Trophoblast cell (in vitro differentiated cells and primary cell): ENCODE measurements at regions not wholly inside any gene's neighbourhood (a gene's known extent, or its start where the extent isn't known, plus 50 kb on each side); places are given as distances from the start of the nearest gene placed in this dataset.

Experiments
- DNase-seq, 2 donors: peaks; one replicate each; pipeline ENCODE4 v3.0.0-alpha.2; 2016
- H2AFZ ChIP-seq: 2 replicates; pipeline ENCODE4 v1.6.1; 2013; ENCODE audit warnings: low read length, moderate library complexity, mild to moderate bottlenecking; ENCODE audit not compliant: insufficient read depth, poor library complexity
- H2AK5ac ChIP-seq: 2 replicates; pipeline ENCODE4 v1.6.1; 2013; ENCODE audit warnings: mild to moderate bottlenecking, low read length
- H2BK120ac ChIP-seq: 2 replicates; pipeline ENCODE4 v1.6.1; 2013; ENCODE audit warnings: low read length, mild to moderate bottlenecking, moderate library complexity; ENCODE audit not compliant: insufficient read depth, poor library complexity
- H2BK12ac ChIP-seq: 2 replicates; pipeline ENCODE4 v1.6.1; 2013; ENCODE audit warnings: mild to moderate bottlenecking, low read length, moderate library complexity
- H2BK5ac ChIP-seq: 2 replicates; pipeline ENCODE4 v1.6.1; 2013; ENCODE audit warnings: low read length, low read depth, moderate library complexity, mild to moderate bottlenecking; ENCODE audit not compliant: poor library complexity
- H3K14ac ChIP-seq: 2 replicates; pipeline ENCODE4 v1.6.1; 2013; ENCODE audit warnings: mild to moderate bottlenecking, low read length
- H3K18ac ChIP-seq: 2 replicates; pipeline ENCODE4 v1.6.1; 2013; ENCODE audit warnings: mild to moderate bottlenecking, low read length
- H3K23ac ChIP-seq: 2 replicates; pipeline ENCODE4 v1.6.1; 2013; ENCODE audit warnings: low read length
- H3K27ac ChIP-seq: 2 replicates; pipeline ENCODE4 v1.5.1; 2013; ENCODE audit warnings: low read depth, mild to moderate bottlenecking, inconsistent platforms, low read length, moderate library complexity
- H3K27me3 ChIP-seq: 2 replicates; pipeline ENCODE4 v1.6.1; 2013; ENCODE audit warnings: inconsistent platforms, mild to moderate bottlenecking, low read length, moderate library complexity; ENCODE audit not compliant: insufficient read depth
- H3K36me3 ChIP-seq, 2 experiments: 1 replicate in 1 of 2; 2 replicates in 1 of 2; pipeline ENCODE4 v1.6.1; 2013; ENCODE audit warnings: low read length in 2 of 2, mild to moderate bottlenecking in 2 of 2, moderate library complexity in 1 of 2; ENCODE audit not compliant: insufficient read depth in 2 of 2, control insufficient read depth in 1 of 2
- H3K4ac ChIP-seq: 2 replicates; pipeline ENCODE4 v1.6.1; 2013; ENCODE audit warnings: low read depth, mild to moderate bottlenecking, low read length, moderate library complexity
- H3K4me1 ChIP-seq, 2 experiments: 1 replicate in 1 of 2; 2 replicates in 1 of 2; pipeline ENCODE4 v1.6.1; 2013; ENCODE audit warnings: low read length in 2 of 2, mild to moderate bottlenecking in 2 of 2, moderate library complexity in 1 of 2; ENCODE audit not compliant: insufficient read depth in 2 of 2, control insufficient read depth in 1 of 2
- H3K4me2 ChIP-seq: 2 replicates; pipeline ENCODE4 v1.6.1; 2013; ENCODE audit warnings: inconsistent platforms, mild to moderate bottlenecking, low read length, moderate library complexity
- H3K4me3 ChIP-seq: 2 replicates; pipeline ENCODE4 v1.5.1; 2013; ENCODE audit warnings: mild to moderate bottlenecking, low read depth, low read length, inconsistent platforms
- H3K79me1 ChIP-seq: one replicate; pipeline ENCODE4 v1.6.1; 2013; ENCODE audit warnings: low read length
- H3K79me2 ChIP-seq: 2 replicates; pipeline ENCODE4 v1.6.1; 2013; ENCODE audit warnings: low read length, mild to moderate bottlenecking; ENCODE audit not compliant: control insufficient read depth, insufficient read depth, poor library complexity
- H3K9ac ChIP-seq: 2 replicates; pipeline ENCODE4 v1.6.1; 2013; ENCODE audit warnings: mild to moderate bottlenecking, low read length
- H3K9me3 ChIP-seq: 2 replicates; pipeline ENCODE4 v1.6.1; 2013; ENCODE audit warnings: low read depth, mild to moderate bottlenecking, control low read depth, inconsistent platforms, low read length; ENCODE audit not compliant: insufficient read depth
- H4K12ac ChIP-seq: 2 replicates; pipeline ENCODE4 v1.6.1; 2013; ENCODE audit warnings: low read depth, mild to moderate bottlenecking, low read length, moderate library complexity
- H4K8ac ChIP-seq: 2 replicates; pipeline ENCODE4 v1.6.1; 2013; ENCODE audit warnings: low read depth, mild to moderate bottlenecking, low read length, moderate library complexity
- H4K91ac ChIP-seq: one replicate; pipeline ENCODE4 v1.6.1; 2013; ENCODE audit warnings: low read depth, mild to moderate bottlenecking, low read length, moderate library complexity
- WGBS: extraction: QIAGEN DNeasy Blood & Tissue Kit; methylation state at CpG from one replicate; pipeline ENCODE4 v1.1.7; 2013; ENCODE audit warnings: missing lambda C conversion rate; ENCODE audit not compliant: insufficient read length, insufficient coverage; ENCODE audit errors: extremely low coverage; 5-methylcytosine and 5-hydroxymethylcytosine counted together

GRCh38 chr7:17408904-17409290 is 110.4 kb downstream of the AHR start:
- H3K27ac ChIP-seq = no peak overlapping the region
- H4K8ac ChIP-seq = no peak overlapping the region
- no peak overlapping the region for H2BK120ac ChIP-seq
- no peaks in the 10 kb centered on the region for H3K79me2 ChIP-seq
- no peak overlapping the region for H3K18ac ChIP-seq
- no peak overlapping the region for H3K4ac ChIP-seq
- H3K9ac ChIP-seq = no peak overlapping the region
- H3K4me3 ChIP-seq = no peak overlapping the region
- no peak overlapping the region for H2AFZ ChIP-seq
- H2BK5ac ChIP-seq = no peak overlapping the region
- no peak overlapping the region for H4K91ac ChIP-seq
- H2AK5ac ChIP-seq = no peak overlapping the region
- no peaks in the 10 kb centered on the region for H3K36me3 ChIP-seq
- no peaks in the 10 kb centered on the region for H3K9me3 ChIP-seq
- no peak for DNase-seq
- no peak overlapping the region for H3K4me2 ChIP-seq
- no peak overlapping the region for H4K12ac ChIP-seq
- H3K4me1 ChIP-seq = no peaks in the 10 kb centered on the region
- no peaks in the 10 kb centered on the region for H3K27me3 ChIP-seq
- no peaks in the 10 kb centered on the region for H3K79me1 ChIP-seq
- H2BK12ac ChIP-seq = no peak overlapping the region
- WGBS = no CpG with 5 or more reads among the region's 4 CpGs
- H3K14ac ChIP-seq = no peak overlapping the region
- H3K23ac ChIP-seq = no peak overlapping the region

GRCh38 chr7:17411922-17412321 is 113.5 kb downstream of the AHR start:
- H2AK5ac ChIP-seq = no peak overlapping the region
- H3K36me3 ChIP-seq = no peaks in the 10 kb centered on the region
- no peak overlapping the region for H2BK5ac ChIP-seq
- no peaks in the 10 kb centered on the region for H3K79me2 ChIP-seq
- no peak for DNase-seq
- H3K14ac ChIP-seq = no peak overlapping the region
- no peak overlapping the region for H4K12ac ChIP-seq
- H3K9ac ChIP-seq = no peak overlapping the region
- H3K27ac ChIP-seq = no peak overlapping the region
- H2AFZ ChIP-seq = no peak overlapping the region
- H2BK12ac ChIP-seq = no peak overlapping the region
- no peak overlapping the region for H3K18ac ChIP-seq
- no peak overlapping the region for H3K23ac ChIP-seq
- no peaks in the 10 kb centered on the region for H3K27me3 ChIP-seq
- H3K4me1 ChIP-seq = no peaks in the 10 kb centered on the region
- no CpG with 5 or more reads among the region's 3 CpGs for WGBS
- no peak overlapping the region for H4K91ac ChIP-seq
- no peak overlapping the region for H2BK120ac ChIP-seq
- H3K4me3 ChIP-seq = no peak overlapping the region
- H3K9me3 ChIP-seq = no peaks in the 10 kb centered on the region
- H4K8ac ChIP-seq = no peak overlapping the region
- H3K79me1 ChIP-seq = no peaks in the 10 kb centered on the region
- no peak overlapping the region for H3K4me2 ChIP-seq
- no peak overlapping the region for H3K4ac ChIP-seq

GRCh38 chr7:17412883-17413282 is 114.4 kb downstream of the AHR start:
- no peak overlapping the region for H3K4me3 ChIP-seq
- H3K9me3 ChIP-seq = no peaks in the 10 kb centered on the region
- H3K14ac ChIP-seq = no peak overlapping the region
- H2BK5ac ChIP-seq = no peak overlapping the region
- no peak overlapping the region for H3K4ac ChIP-seq
- no peak overlapping the region for H2BK12ac ChIP-seq
- no peak overlapping the region for H4K12ac ChIP-seq
- H3K4me2 ChIP-seq = no peak overlapping the region
- H3K79me1 ChIP-seq = no peaks in the 10 kb centered on the region
- no peak overlapping the region for H3K23ac ChIP-seq
- no peaks in the 10 kb centered on the region for H3K79me2 ChIP-seq
- no peak for DNase-seq
- H3K27me3 ChIP-seq = no peaks in the 10 kb centered on the region
- no peak overlapping the region for H2AFZ ChIP-seq
- no peak overlapping the region for H3K27ac ChIP-seq
- H3K18ac ChIP-seq = no peak overlapping the region
- no peaks in the 10 kb centered on the region for H3K36me3 ChIP-seq
- H3K9ac ChIP-seq = no peak overlapping the region
- H2AK5ac ChIP-seq = no peak overlapping the region
- H2BK120ac ChIP-seq = no peak overlapping the region
- H4K8ac ChIP-seq = no peak overlapping the region
- H3K4me1 ChIP-seq = no peaks in the 10 kb centered on the region
- H4K91ac ChIP-seq = no peak overlapping the region
- no CpG with 5 or more reads among the region's 1 CpG for WGBS

- no peak overlapping the region for H2AFZ ChIP-seq
- no peak overlapping the region for H4K91ac ChIP-seq
Observed at GRCh38 chr7:17415955-17416354, 117.5 kb downstream of the AHR start.

More at GRCh38 chr7:17415955-17416354, 117.5 kb downstream of the AHR start:
- no peak overlapping the region for H2BK5ac ChIP-seq
- H2BK120ac ChIP-seq = no peak overlapping the region
- H3K14ac ChIP-seq = no peak overlapping the region
- H3K23ac ChIP-seq = no peak overlapping the region
- peaks cover 3 to 6% of the 10 kb centered on the region in 2 experiments for H3K4me1 ChIP-seq
- no peaks in the 10 kb centered on the region for H3K79me1 ChIP-seq
- DNase-seq = no peak
- H3K9me3 ChIP-seq = no peaks in the 10 kb centered on the region
- no peak overlapping the region for H2AK5ac ChIP-seq
- no peak overlapping the region for H3K4ac ChIP-seq
- H3K27me3 ChIP-seq = no peaks in the 10 kb centered on the region
- no peak overlapping the region for H3K27ac ChIP-seq
- H3K18ac ChIP-seq = no peak overlapping the region
- H3K9ac ChIP-seq = no peak overlapping the region
- WGBS = no CpG with 5 or more reads among the region's 2 CpGs
- no peak overlapping the region for H3K4me2 ChIP-seq
- no peaks in the 10 kb centered on the region for H3K36me3 ChIP-seq
- H4K12ac ChIP-seq = no peak overlapping the region
- no peak overlapping the region for H4K8ac ChIP-seq
- H3K79me2 ChIP-seq = no peaks in the 10 kb centered on the region
- no peak overlapping the region for H2BK12ac ChIP-seq
- H3K4me3 ChIP-seq = no peak overlapping the region
